ENCODE measurements at regions not wholly inside any gene's neighbourhood (a gene's known extent, or its start where the extent isn't known, plus 50 kb on each side); places are given as distances from the start of the nearest gene placed in this dataset.

- DNase-seq, result no peak
Observed at GRCh38 chr4:54986095-54986846, 139.1 kb downstream of the KDR start.

GRCh38 chr4:54976682-54977081 is 148.7 kb downstream of the KDR start:
- no peak for DNase-seq

- DNase-seq, result no peak
Observed at GRCh38 chr4:54976031-54976430, 149.4 kb downstream of the KDR start.

GRCh38 chr4:54973784-54974183 is 151.6 kb downstream of the KDR start:
- DNase-seq, result no peak

GRCh38 chr4:54971474-54971950 is 153.9 kb downstream of the KDR start:
- DNase-seq, result no peak

- DNase-seq, result no peak
Observed at GRCh38 chr4:54967289-54967688, 158.1 kb downstream of the KDR start.

GRCh38 chr4:54961357-54961975 is 163.9 kb downstream of the KDR start:
- no peak for DNase-seq

GRCh38 chr4:54959651-54960116 is 165.7 kb downstream of the KDR start:
- DNase-seq, result no peak

GRCh38 chr4:54959131-54959530 is 166.3 kb downstream of the KDR start:
- no peak for DNase-seq

- no peak for DNase-seq
Observed at GRCh38 chr4:54958236-54958635, 167.2 kb downstream of the KDR start.

- DNase-seq, result no peak
Observed at GRCh38 chr4:54954656-54955388, 170.6 kb downstream of the KDR start.

GRCh38 chr4:54946741-54947140 is 178.7 kb downstream of the KDR start:
- DNase-seq, result no peak

- no peak for DNase-seq
Observed at GRCh38 chr4:54945838-54946237, 179.6 kb downstream of the KDR start.

- peak in 1 of 2 experiments; percentile 23 for DNase-seq
Observed at GRCh38 chr4:54942721-54943120, 182.7 kb downstream of the KDR start.

GRCh38 chr4:54941994-54942552 is 183.3 kb downstream of the KDR start:
- DNase-seq, result peak; percentile 4 to 6

- peak; percentile 33 to 62 for DNase-seq
Observed at GRCh38 chr4:54940996-54941865, 184.2 kb downstream of the KDR start.

GRCh38 chr4:54937501-54937900 is 187.9 kb downstream of the KDR start:
- DNase-seq, result no peak

- no peak for DNase-seq
Observed at GRCh38 chr4:54933579-54933978, 191.8 kb downstream of the KDR start.

GRCh38 chr4:54930226-54930625 is 195.2 kb downstream of the KDR start:
- DNase-seq, result no peak

- no peak for DNase-seq
Observed at GRCh38 chr4:54929459-54929858, 195.9 kb downstream of the KDR start.

- DNase-seq, result no peak
Observed at GRCh38 chr4:54924891-54925290, 200.5 kb downstream of the KDR start.

- DNase-seq, result no peak
Observed at GRCh38 chr4:54915276-54915675, 210.1 kb downstream of the KDR start.
